HEK293T (cell line): ENCODE measurements at regions not wholly inside any gene's neighbourhood (a gene's known extent, or its start where the extent isn't known, plus 50 kb on each side); places are given as distances from the start of the nearest gene placed in this dataset.

Source experiments
- CTCF ChIA-PET: fragments of 350-600 bp; formaldehyde crosslinking; extraction: SDS; loops from one replicate; lab custom pipeline; 2021; ENCODE audit warnings: antibody characterized with exemption, inconsistent platforms; lab: Yijun Ruan, JAX
- POLR2A ChIA-PET: fragments of 350-600 bp; formaldehyde crosslinking; extraction: SDS; loops from one replicate; lab custom pipeline; 2020; ENCODE audit warnings: antibody characterized with exemption, inconsistent platforms; lab: Yijun Ruan, JAX
- DNase-seq: peaks from one replicate; pipeline ENCODE4 v3.0.0; 2012; ENCODE audit warnings: mixed read lengths; ENCODE audit errors: extremely low spot score
- ARNT ChIP-seq: fragments of 450-650 bp; IDR thresholded peaks from 2 replicates; pipeline ENCODE4 v1.6.1; 2017; ENCODE audit warnings: mild to moderate bottlenecking
- BHLHE40 ChIP-seq: fragments of 450-650 bp; IDR thresholded peaks from 2 replicates; pipeline ENCODE4 v1.6.1; 2016; ENCODE audit warnings: mild to moderate bottlenecking, moderate library complexity, borderline replicate concordance
- CTBP1 ChIP-seq: fragments of 450-650 bp; IDR thresholded peaks from 2 replicates; pipeline ENCODE4 v1.6.1; 2016; ENCODE audit warnings: borderline replicate concordance
- ELF4 ChIP-seq: fragments of 450-650 bp; IDR thresholded peaks from 2 replicates; pipeline ENCODE4 v1.6.1; 2017; ENCODE audit warnings: antibody characterized with exemption
- FOXA1 ChIP-seq: fragments of 450-650 bp; IDR thresholded peaks from 2 replicates; pipeline ENCODE4 v1.6.1; 2016; ENCODE audit warnings: mild to moderate bottlenecking
- FOXK2 ChIP-seq: fragments of 450-650 bp; IDR thresholded peaks from 2 replicates; pipeline ENCODE4 v1.6.1; 2016; ENCODE audit warnings: mild to moderate bottlenecking
- FOXM1 ChIP-seq: fragments of 450-650 bp; IDR thresholded peaks from 2 replicates; pipeline ENCODE4 v1.6.1; 2017; ENCODE audit warnings: mild to moderate bottlenecking, borderline replicate concordance
- HDGF ChIP-seq: fragments of 450-650 bp; IDR thresholded peaks from 2 replicates; pipeline ENCODE4 v1.6.1; 2017; ENCODE audit warnings: antibody characterized with exemption, borderline replicate concordance
- L3MBTL2 ChIP-seq: fragments of 450-650 bp; conservative IDR thresholded peaks from 2 replicates; pipeline ENCODE4 v1.6.1; 2016; ENCODE audit warnings: mild to moderate bottlenecking
- LEF1 ChIP-seq: fragments of 450-650 bp; IDR thresholded peaks from 2 replicates; pipeline ENCODE4 v1.6.1; 2017; ENCODE audit warnings: mild to moderate bottlenecking, borderline replicate concordance
- NFRKB ChIP-seq: fragments of 450-650 bp; IDR thresholded peaks from 2 replicates; pipeline ENCODE4 v1.6.1; 2016; ENCODE audit warnings: mild to moderate bottlenecking, moderate library complexity
- SP1 ChIP-seq: fragments of 450-650 bp; IDR thresholded peaks from 2 replicates; pipeline ENCODE4 v1.6.1; 2017
- SUZ12 ChIP-seq: fragments of 450-650 bp; IDR thresholded peaks from 2 replicates; pipeline ENCODE4 v1.6.1; 2016; ENCODE audit warnings: mild to moderate bottlenecking
- TARDBP ChIP-seq: fragments of 450-650 bp; IDR thresholded peaks from 2 replicates; pipeline ENCODE4 v1.6.1; 2016
- ZNF384 ChIP-seq: fragments of 450-650 bp; IDR thresholded peaks from 2 replicates; pipeline ENCODE4 v1.6.1; 2016
- TF ChIP-seq, protein P1 (sequence below): fragments of 450-650 bp; IDR thresholded peaks from 2 replicates; pipeline ENCODE4 v1.6.1; 2016

DNA sequence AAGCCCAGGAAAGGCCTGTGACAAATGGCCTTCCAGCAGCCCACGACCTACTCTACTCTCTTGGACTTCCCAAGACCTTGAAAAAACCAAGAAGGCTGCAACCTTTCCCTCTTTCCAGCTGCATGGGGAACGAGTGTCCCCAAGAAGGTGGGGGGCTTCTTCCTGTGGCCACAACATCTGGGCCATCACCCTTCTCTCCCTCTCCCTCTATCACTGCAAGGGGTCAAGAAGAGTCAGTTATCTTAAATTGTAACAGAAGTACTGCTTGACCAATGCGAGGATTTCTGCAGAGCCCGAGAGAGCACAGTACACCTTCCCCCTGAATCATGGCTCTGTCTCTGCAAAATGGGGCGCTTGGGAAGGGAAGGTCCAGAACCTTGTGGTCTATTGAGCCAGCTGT is 63.7 kb upstream of the ACAN start:
- no peak for TF ChIP-seq LEF1
- no peak for TF ChIP-seq ELF4
- no peak for TF ChIP-seq CTBP1
- TF ChIP-seq FOXA1 = no peak
- no peak for TF ChIP-seq SP1
- no peak for TF ChIP-seq BHLHE40
- TF ChIP-seq FOXK2 = no peak
- TF ChIP-seq, protein P1, sequence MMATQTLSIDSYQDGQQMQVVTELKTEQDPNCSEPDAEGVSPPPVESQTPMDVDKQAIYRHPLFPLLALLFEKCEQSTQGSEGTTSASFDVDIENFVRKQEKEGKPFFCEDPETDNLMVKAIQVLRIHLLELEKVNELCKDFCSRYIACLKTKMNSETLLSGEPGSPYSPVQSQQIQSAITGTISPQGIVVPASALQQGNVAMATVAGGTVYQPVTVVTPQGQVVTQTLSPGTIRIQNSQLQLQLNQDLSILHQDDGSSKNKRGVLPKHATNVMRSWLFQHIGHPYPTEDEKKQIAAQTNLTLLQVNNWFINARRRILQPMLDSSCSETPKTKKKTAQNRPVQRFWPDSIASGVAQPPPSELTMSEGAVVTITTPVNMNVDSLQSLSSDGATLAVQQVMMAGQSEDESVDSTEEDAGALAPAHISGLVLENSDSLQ = no peak
- no peak for TF ChIP-seq ARNT
- no peak for TF ChIP-seq L3MBTL2
- TF ChIP-seq TARDBP = no peak
- CTCF ChIA-PET = no interaction called here
- POLR2A ChIA-PET = no interaction called here
- DNase-seq = no peak

DNA sequence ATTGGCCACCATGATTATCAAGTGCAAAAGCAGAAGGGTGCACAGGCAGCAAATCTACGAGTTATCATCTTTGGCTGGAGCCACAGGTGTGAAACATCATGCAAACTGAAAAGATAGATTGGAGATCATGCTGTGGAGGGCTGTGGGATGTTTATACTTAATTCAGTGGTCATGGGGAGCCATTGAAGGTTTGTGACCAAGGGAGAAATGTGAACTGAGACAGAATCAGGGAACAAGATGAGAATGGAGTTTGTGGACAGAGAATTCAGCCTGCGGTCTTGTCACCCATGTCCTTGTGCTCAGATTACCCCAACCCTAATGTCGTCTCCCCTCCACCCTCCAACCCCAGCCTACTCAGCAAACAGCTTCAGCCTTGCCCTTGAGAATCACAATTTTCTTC is 62.9 kb upstream of the ACAN start:
- no peak for DNase-seq
- CTCF ChIA-PET = no interaction called here
- POLR2A ChIA-PET = no interaction called here
- TF ChIP-seq CTBP1 (no peak), TARDBP (no peak), ARNT (no peak), SUZ12 (no peak), NFRKB (no peak), SP1 (no peak), BHLHE40 (no peak), ELF4 (no peak), ZNF384 (no peak), LEF1 (no peak), FOXK2 (no peak), L3MBTL2 (no peak), HDGF (no peak), FOXA1 (no peak), FOXM1 (no peak)

DNA sequence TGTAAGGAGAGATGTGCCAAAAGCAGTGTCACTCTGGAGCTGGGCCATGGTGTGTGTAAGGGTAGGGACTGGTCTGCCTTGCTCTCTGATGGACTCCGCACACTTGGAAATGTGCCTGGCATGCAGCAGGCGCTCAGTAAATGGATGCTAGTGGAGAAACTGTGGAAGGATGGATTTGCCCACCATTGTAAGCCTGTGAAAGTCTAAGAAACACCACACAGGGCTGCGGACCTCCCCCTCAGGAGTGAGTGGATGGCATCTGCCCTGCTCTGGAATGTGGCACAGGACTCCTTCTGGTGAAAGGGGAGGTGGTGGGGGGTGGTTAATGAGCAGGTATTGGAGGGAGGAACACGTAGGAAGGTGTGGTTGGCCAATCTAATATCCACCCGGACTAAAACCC is 62.2 kb upstream of the ACAN start:
- POLR2A ChIA-PET = no interaction called here
- DNase-seq = no peak
- CTCF ChIA-PET = no interaction called here
- no peak for TF ChIP-seq NFRKB
- TF ChIP-seq ARNT = no peak
- TF ChIP-seq, protein P1 = no peak
- TF ChIP-seq FOXA1 = no peak
- no peak for TF ChIP-seq L3MBTL2
- TF ChIP-seq CTBP1 = no peak
- TF ChIP-seq BHLHE40 = no peak
- TF ChIP-seq HDGF = no peak

DNA sequence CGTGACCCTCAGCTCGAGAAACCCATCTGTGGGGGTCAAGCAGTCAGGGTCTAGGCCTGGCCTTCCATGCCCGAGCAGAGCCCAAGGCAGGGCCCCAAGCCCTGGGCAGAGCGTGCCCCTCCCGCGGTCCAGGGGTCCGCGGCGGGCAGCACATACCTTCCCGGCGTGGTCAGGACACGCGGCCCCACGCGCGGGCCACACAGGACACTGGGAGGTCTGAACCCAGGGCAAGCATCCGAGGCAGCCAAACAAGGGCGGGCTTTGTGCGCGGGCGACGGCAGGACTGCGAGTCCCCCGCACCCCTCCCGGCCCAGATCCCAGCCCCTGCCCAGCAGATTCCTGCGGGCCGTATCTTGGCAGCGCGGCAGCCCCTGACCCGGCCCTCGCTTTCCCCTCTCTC is 61.6 kb upstream of the ACAN start:
- TF ChIP-seq L3MBTL2 (no peak), FOXK2 (no peak), SUZ12 (no peak), CTBP1 (no peak), SP1 (no peak), HDGF (no peak), NFRKB (no peak), BHLHE40 (no peak), TARDBP (no peak), ARNT (no peak), ELF4 (no peak), FOXA1 (no peak), FOXM1 (no peak)

DNA sequence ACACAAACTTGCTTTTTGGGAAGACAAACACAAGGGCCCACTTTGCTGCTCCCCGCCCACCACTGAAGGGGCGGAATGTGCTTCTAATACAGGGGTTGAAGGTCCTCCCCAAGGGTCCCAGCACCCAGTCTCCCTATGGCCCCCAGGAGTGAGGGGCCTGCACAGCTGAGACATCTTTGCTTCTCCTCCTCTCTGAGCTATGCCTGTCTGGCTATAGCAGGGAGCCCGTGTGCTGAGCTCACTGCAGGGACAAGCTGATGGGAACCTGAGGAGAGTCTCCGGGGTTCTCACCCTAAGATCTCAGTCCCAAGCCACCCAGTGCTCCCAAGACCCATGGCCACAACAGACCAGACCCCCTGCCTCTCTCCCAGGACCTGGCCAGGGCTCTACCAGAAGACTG is 61.1 kb upstream of the ACAN start:
- CTCF ChIA-PET = no interaction called here
- TF ChIP-seq ARNT (no peak), SUZ12 (no peak), FOXA1 (no peak), NFRKB (no peak), CTBP1 (no peak), FOXM1 (no peak), HDGF (no peak), LEF1 (no peak), FOXK2 (no peak)
- TF ChIP-seq, protein P1 = no peak
- POLR2A ChIA-PET = no interaction called here
- DNase-seq = no peak

More for the DNA sequence above, 61.6 kb upstream of the ACAN start:
- CTCF ChIA-PET = no interaction called here
- DNase-seq = no peak
- POLR2A ChIA-PET = no interaction called here

DNA sequence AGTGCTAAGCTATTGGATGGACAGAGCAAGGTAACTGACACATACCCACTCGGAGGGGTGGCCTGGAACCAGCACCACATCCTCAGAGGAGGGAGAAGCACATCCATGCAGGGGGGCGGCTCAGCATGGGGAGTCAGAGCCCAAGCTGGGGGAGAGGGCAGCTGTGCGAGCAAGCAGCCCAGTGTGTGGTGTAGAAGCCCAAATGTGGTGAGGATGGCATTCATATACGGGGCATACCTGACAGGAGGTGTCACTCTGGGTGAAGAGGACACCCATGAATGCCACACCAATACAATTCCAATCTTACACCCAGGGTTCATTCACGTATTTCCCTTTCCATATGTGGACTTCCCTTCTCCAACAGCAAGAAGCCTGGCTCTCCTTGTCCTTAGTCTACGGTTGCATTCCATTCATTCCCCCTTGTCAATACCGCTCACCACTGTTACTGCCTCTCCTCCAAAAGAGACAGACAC is 58.7 kb upstream of the ACAN start:
- POLR2A ChIA-PET = no interaction called here
- DNase-seq = no peak
- CTCF ChIA-PET = interaction anchor here (1.1 kb wide), 1 partner anchor 69 kb away, joined by 3 read pairs; no protein-coding TSS in a partner anchor
- no peak for TF ChIP-seq SUZ12
- no peak for TF ChIP-seq SP1
- TF ChIP-seq ELF4 = no peak
- TF ChIP-seq FOXM1 = no peak
- TF ChIP-seq ZNF384 = no peak
- TF ChIP-seq FOXK2 = no peak
- TF ChIP-seq FOXA1 = no peak
- no peak for TF ChIP-seq L3MBTL2
- no peak for TF ChIP-seq NFRKB
